ENCODE measurements at regions not wholly inside any gene's neighbourhood (a gene's known extent, or its start where the extent isn't known, plus 50 kb on each side); places are given as distances from the start of the nearest gene placed in this dataset.

GRCh38 chr19:27675771-27676170 lies 1537.2 kb downstream of the UQCRFS1 start:
- Mint-ChIP-seq H3K4me3 (no peak overlapping the region), H3K27me3 (no peaks in the 10 kb centered on the region), H3K9me3 (peaks cover 51% of the 10 kb centered on the region), H3K27ac (no peak overlapping the region), H3K36me3 (ENCODE audit: low read depth) (no peaks in the 10 kb centered on the region), H3K4me1 (ENCODE audit: low read depth) (no peaks in the 10 kb centered on the region)
- ATAC-seq = no peak
- CTCF ChIA-PET = no interaction called here
- POLR2A ChIA-PET = no interaction called here
- intact Hi-C loops (cut with micrococcal nuclease) = no loop called here
- TF ChIP-seq, protein P1, sequence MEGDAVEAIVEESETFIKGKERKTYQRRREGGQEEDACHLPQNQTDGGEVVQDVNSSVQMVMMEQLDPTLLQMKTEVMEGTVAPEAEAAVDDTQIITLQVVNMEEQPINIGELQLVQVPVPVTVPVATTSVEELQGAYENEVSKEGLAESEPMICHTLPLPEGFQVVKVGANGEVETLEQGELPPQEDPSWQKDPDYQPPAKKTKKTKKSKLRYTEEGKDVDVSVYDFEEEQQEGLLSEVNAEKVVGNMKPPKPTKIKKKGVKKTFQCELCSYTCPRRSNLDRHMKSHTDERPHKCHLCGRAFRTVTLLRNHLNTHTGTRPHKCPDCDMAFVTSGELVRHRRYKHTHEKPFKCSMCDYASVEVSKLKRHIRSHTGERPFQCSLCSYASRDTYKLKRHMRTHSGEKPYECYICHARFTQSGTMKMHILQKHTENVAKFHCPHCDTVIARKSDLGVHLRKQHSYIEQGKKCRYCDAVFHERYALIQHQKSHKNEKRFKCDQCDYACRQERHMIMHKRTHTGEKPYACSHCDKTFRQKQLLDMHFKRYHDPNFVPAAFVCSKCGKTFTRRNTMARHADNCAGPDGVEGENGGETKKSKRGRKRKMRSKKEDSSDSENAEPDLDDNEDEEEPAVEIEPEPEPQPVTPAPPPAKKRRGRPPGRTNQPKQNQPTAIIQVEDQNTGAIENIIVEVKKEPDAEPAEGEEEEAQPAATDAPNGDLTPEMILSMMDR (IDR thresholded peaks at IDR 0.05) = no peak
- no peak for DNase-seq

DNA sequence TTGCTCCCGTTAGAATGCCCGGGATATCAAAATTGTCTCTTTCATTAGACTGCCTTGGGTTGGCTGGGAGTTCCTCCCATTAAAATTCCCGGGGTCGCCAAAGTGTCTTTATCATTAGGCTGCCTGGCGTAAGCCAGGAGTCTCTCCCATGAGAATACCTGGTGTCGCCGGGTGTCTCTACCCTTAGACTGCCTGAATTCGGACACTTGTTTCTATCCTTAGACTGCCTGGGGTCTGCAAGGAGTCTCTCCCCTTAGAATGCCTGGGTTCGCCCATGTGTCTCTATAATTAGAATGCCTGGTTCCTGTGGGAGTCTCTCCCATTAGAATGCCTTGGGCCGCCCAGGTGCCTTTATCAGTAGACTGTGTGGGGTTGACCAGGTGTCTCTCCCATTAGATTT lies 1538.2 kb downstream of the UQCRFS1 start:
- intact Hi-C loops (cut with micrococcal nuclease) = no loop called here
- CTCF ChIA-PET = no interaction called here
- ATAC-seq = no peak
- Mint-ChIP-seq H3K36me3 (ENCODE audit: low read depth) (no peaks in the 10 kb centered on the region), H3K9me3 (peaks cover 50% of the 10 kb centered on the region), H3K4me1 (ENCODE audit: low read depth) (no peaks in the 10 kb centered on the region), H3K27me3 (no peaks in the 10 kb centered on the region), H3K4me3 (no peak overlapping the region), H3K27ac (no peak overlapping the region)
- POLR2A ChIA-PET = no interaction called here
- TF ChIP-seq, protein P1 (IDR thresholded peaks at IDR 0.05) = no peak
- DNase-seq = no peak

GRCh38 chr19:27673986-27674385 lies 1539.0 kb downstream of the UQCRFS1 start:
- Mint-ChIP-seq H3K27ac (no peak overlapping the region), H3K4me1 (ENCODE audit: low read depth) (no peaks in the 10 kb centered on the region), H3K4me3 (no peak overlapping the region), H3K36me3 (ENCODE audit: low read depth) (no peaks in the 10 kb centered on the region), H3K9me3 (peaks cover 49% of the 10 kb centered on the region), H3K27me3 (no peaks in the 10 kb centered on the region)
- CTCF ChIA-PET = no interaction called here
- ATAC-seq (no peak), DNase-seq (no peak)
- TF ChIP-seq, protein P1 (IDR thresholded peaks at IDR 0.05) = no peak
- POLR2A ChIA-PET = no interaction called here
- intact Hi-C loops (cut with micrococcal nuclease) = no loop called here

- POLR2A ChIA-PET = no interaction called here
- Mint-ChIP-seq H3K27me3 (no peaks in the 10 kb centered on the region), H3K4me1 (ENCODE audit: low read depth) (no peaks in the 10 kb centered on the region), H3K27ac (no peak overlapping the region), H3K36me3 (ENCODE audit: low read depth) (no peaks in the 10 kb centered on the region), H3K4me3 (no peak overlapping the region), H3K9me3 (peaks cover 40% of the 10 kb centered on the region)
- TF ChIP-seq, protein P1 (IDR thresholded peaks at IDR 0.05) = no peak
- ATAC-seq (no peak), DNase-seq (no peak)
- CTCF ChIA-PET = no interaction called here
- intact Hi-C loops (cut with micrococcal nuclease) = no loop called here
These were observed 1540.5 kb downstream of the UQCRFS1 start for GRCh38 chr19:27672309-27673047.

DNA sequence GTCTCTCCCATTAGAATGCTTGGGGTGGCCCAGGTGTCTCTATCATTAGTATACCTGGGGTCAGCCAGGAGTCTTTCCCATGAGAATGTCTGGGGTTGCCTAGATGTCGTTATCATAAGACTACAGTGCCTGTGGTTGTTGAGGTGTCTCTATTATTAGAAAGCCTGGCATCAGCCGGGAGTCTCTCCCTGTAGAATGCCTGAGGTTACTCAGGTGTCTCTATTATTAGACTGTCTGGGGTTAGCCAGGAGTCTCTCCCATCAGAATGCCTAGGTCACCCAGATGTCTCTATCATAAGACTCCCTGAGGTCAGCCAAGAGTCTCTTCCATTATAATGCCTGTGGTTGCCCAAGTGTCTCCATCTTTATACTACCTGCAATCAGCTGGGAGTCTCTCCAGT lies 1541.1 kb downstream of the UQCRFS1 start:
- H3K36me3 Mint-ChIP-seq (ENCODE audit: low read depth) = no peaks in the 10 kb centered on the region
- CTCF ChIA-PET = no interaction called here
- no peaks in the 10 kb centered on the region for H3K4me1 Mint-ChIP-seq (ENCODE audit: low read depth)
- no peak for DNase-seq
- H3K4me3 Mint-ChIP-seq = no peak overlapping the region
- ATAC-seq = no peak
- intact Hi-C loops (cut with micrococcal nuclease) = no loop called here
- no peak overlapping the region for H3K27ac Mint-ChIP-seq
- H3K27me3 Mint-ChIP-seq = no peaks in the 10 kb centered on the region
- TF ChIP-seq, protein P1 (IDR thresholded peaks at IDR 0.05) = no peak
- H3K9me3 Mint-ChIP-seq = peaks cover 40% of the 10 kb centered on the region
- POLR2A ChIA-PET = no interaction called here

Measured in activated CD8-positive, alpha-beta T cell treated with anti-CD3 and anti-CD28 coated beads for 36 hours (primary cell).